ENCODE measurements at regions not wholly inside any gene's neighbourhood (a gene's known extent, or its start where the extent isn't known, plus 50 kb on each side); places are given as distances from the start of the nearest gene placed in this dataset.

- DNase-seq (ENCODE audit: low spot score): no peak
These were observed 736.1 kb downstream of the GALR1 start for GRCh38 chr18:77985526-77986281.

- no peak for DNase-seq (ENCODE audit: low spot score)
These were observed 740.5 kb downstream of the GALR1 start for GRCh38 chr18:77990131-77990530.

- DNase-seq (ENCODE audit: low spot score): no peak
These were observed 741.3 kb downstream of the GALR1 start for GRCh38 chr18:77990901-77991300.

- no peak for DNase-seq (ENCODE audit: low spot score)
These were observed 742.4 kb downstream of the GALR1 start for GRCh38 chr18:77992057-77992456.

- DNase-seq (ENCODE audit: low spot score): no peak
These were observed 743.7 kb downstream of the GALR1 start for GRCh38 chr18:77993188-77993981.

GRCh38 chr18:77995593-77995992, 745.9 kb downstream of the GALR1 start:
- DNase-seq (ENCODE audit: low spot score): no peak

GRCh38 chr18:77996737-77997136, 747.1 kb downstream of the GALR1 start:
- DNase-seq (ENCODE audit: low spot score): no peak

GRCh38 chr18:78001811-78002210, 752.2 kb downstream of the GALR1 start:
- no peak for DNase-seq (ENCODE audit: low spot score)

GRCh38 chr18:78006006-78006773, 756.5 kb downstream of the GALR1 start:
- DNase-seq (ENCODE audit: low spot score): no peak

GRCh38 chr18:78006774-78007260, 757.2 kb downstream of the GALR1 start:
- no peak for DNase-seq (ENCODE audit: low spot score)

- DNase-seq (ENCODE audit: low spot score): no peak
These were observed 760.7 kb downstream of the GALR1 start for GRCh38 chr18:78010363-78010762.

GRCh38 chr18:78017869-78018268, 768.2 kb downstream of the GALR1 start:
- DNase-seq (ENCODE audit: low spot score): no peak

- DNase-seq (ENCODE audit: low spot score): no peak
These were observed 771.5 kb downstream of the GALR1 start for GRCh38 chr18:78021196-78021595.

- no peak for DNase-seq (ENCODE audit: low spot score)
These were observed 781.9 kb downstream of the GALR1 start for GRCh38 chr18:78031589-78031988.

GRCh38 chr18:78031991-78032390, 782.3 kb downstream of the GALR1 start:
- no peak for DNase-seq (ENCODE audit: low spot score)

- no peak for DNase-seq (ENCODE audit: low spot score)
These were observed 782.9 kb downstream of the GALR1 start for GRCh38 chr18:78032574-78032973.

GRCh38 chr18:78034755-78035154, 785.1 kb downstream of the GALR1 start:
- DNase-seq (ENCODE audit: low spot score): no peak

- no peak for DNase-seq (ENCODE audit: low spot score)
These were observed 791.6 kb downstream of the GALR1 start for GRCh38 chr18:78041218-78041617.

GRCh38 chr18:78046631-78047030, 797.0 kb downstream of the GALR1 start:
- DNase-seq (ENCODE audit: low spot score): no peak

- DNase-seq (ENCODE audit: low spot score): no peak
These were observed 799.6 kb downstream of the GALR1 start for GRCh38 chr18:78049281-78049680.

- no peak for DNase-seq (ENCODE audit: low spot score)
These were observed 805.2 kb downstream of the GALR1 start for GRCh38 chr18:78054801-78055200.

- no peak for DNase-seq (ENCODE audit: low spot score)
These were observed 806.4 kb downstream of the GALR1 start for GRCh38 chr18:78056011-78056410.
